Activated CD8-positive, alpha-beta memory T cell treated with anti-CD3 and anti-CD28 coated beads, Interleukin-2, amount 50 U/mL, for 24 hours (primary cell): ENCODE measurements at regions not wholly inside any gene's neighbourhood (a gene's known extent, or its start where the extent isn't known, plus 50 kb on each side); places are given as distances from the start of the nearest gene placed in this dataset.

Experiments used
- DNase-seq: peaks from one replicate; pipeline ENCODE4 v3.0.0-alpha.2; 2020; ENCODE audit errors: extremely low read depth

- DNase-seq = no peak
These were observed 131.6 kb downstream of the TPRA1 start for GRCh38 chr3:127458696-127459604.

- DNase-seq = no peak
These were observed 132.9 kb downstream of the TPRA1 start for GRCh38 chr3:127457546-127458145.

- DNase-seq = no peak
These were observed 133.4 kb downstream of the TPRA1 start for GRCh38 chr3:127457094-127457475.

GRCh38 chr3:127456471-127457093 is 134.0 kb downstream of the TPRA1 start:
- no peak for DNase-seq

- no peak for DNase-seq
These were observed 134.7 kb downstream of the TPRA1 start for GRCh38 chr3:127455541-127456450.

GRCh38 chr3:127454968-127455367 is 135.6 kb downstream of the TPRA1 start:
- DNase-seq = no peak

- no peak for DNase-seq
These were observed 136.5 kb downstream of the TPRA1 start for GRCh38 chr3:127454051-127454450.

- DNase-seq = no peak
These were observed 138.2 kb downstream of the TPRA1 start for GRCh38 chr3:127452321-127452821.

GRCh38 chr3:127451321-127451720 is 139.2 kb downstream of the TPRA1 start:
- no peak for DNase-seq

- no peak for DNase-seq
These were observed 140.2 kb downstream of the TPRA1 start for GRCh38 chr3:127450331-127450730.

- DNase-seq = no peak
These were observed 140.9 kb downstream of the TPRA1 start for GRCh38 chr3:127449486-127450212.

- no peak for DNase-seq
These were observed 141.9 kb downstream of the TPRA1 start for GRCh38 chr3:127448671-127449070.

- DNase-seq = no peak
These were observed 142.4 kb downstream of the TPRA1 start for GRCh38 chr3:127448161-127448561.

- DNase-seq = no peak
These were observed 143.8 kb downstream of the TPRA1 start for GRCh38 chr3:127446756-127447155.

GRCh38 chr3:127445581-127446343 is 144.8 kb downstream of the TPRA1 start:
- DNase-seq = no peak

- DNase-seq = no peak
These were observed 145.8 kb downstream of the TPRA1 start for GRCh38 chr3:127444761-127445160.

GRCh38 chr3:127443581-127444375 is 146.8 kb downstream of the TPRA1 start:
- DNase-seq = no peak

- DNase-seq = no peak
These were observed 148.0 kb downstream of the TPRA1 start for GRCh38 chr3:127442506-127442905.

GRCh38 chr3:127441764-127442163 is 148.8 kb downstream of the TPRA1 start:
- DNase-seq = no peak
